H1 (cell line): ENCODE measurements at regions not wholly inside any gene's neighbourhood (a gene's known extent, or its start where the extent isn't known, plus 50 kb on each side); places are given as distances from the start of the nearest gene placed in this dataset.

Experiments used
- CTCF ChIA-PET: fragments of 300-600 bp; sonication (Branson Sonifier 250); formaldehyde crosslinking; loops from one replicate; lab custom pipeline; 2021; ENCODE audit not compliant: partially characterized antibody; lab: Charles Lee
- POLR2A ChIA-PET: fragments of 300-600 bp; sonication (Branson Sonifier 250); formaldehyde crosslinking; loops from one replicate; lab custom pipeline; 2021; ENCODE audit warnings: inconsistent platforms; ENCODE audit not compliant: partially characterized antibody; lab: Charles Lee
- DNase-seq, 2 experiments: peaks; one replicate each; pipeline versions ENCODE4 v3.0.0 to v3.0.0-alpha.2; 2010 to 2022; ENCODE audit warnings: low spot score in 2 of 2, low read depth in 1 of 2, mixed read lengths in 1 of 2
- FAIRE-seq: peaks from 2 replicates; lab custom pipeline; 2011; peaks lifted over from hg19 to GRCh38; lab: Jason Lieb, UNC
- H2AFZ ChIP-seq: 2 replicates; pipeline ENCODE4 v1.8.1; 2012; ENCODE audit warnings: low read length, inconsistent platforms
- H2AK5ac ChIP-seq: 2 replicates; pipeline ENCODE4 v1.6.1; 2013; ENCODE audit warnings: low read depth, low read length
- H2BK120ac ChIP-seq: replicated peaks from 2 replicates; pipeline ENCODE3; 2013; ENCODE audit warnings: low read depth, low read length, inconsistent platforms
- H2BK12ac ChIP-seq: 2 replicates; pipeline ENCODE4 v1.6.1; 2013; ENCODE audit warnings: low read depth, low read length
- H2BK15ac ChIP-seq: 2 replicates; pipeline ENCODE4 v1.6.1; 2013; ENCODE audit warnings: low read length
- H2BK20ac ChIP-seq: 2 replicates; pipeline ENCODE4 v1.6.1; 2013; ENCODE audit warnings: low read length
- H2BK5ac ChIP-seq: 2 replicates; pipeline ENCODE4 v1.6.1; 2013; ENCODE audit warnings: low read depth, low read length
- H3K14ac ChIP-seq: 2 replicates; pipeline ENCODE4 v1.6.1; 2013; ENCODE audit warnings: inconsistent platforms; ENCODE audit not compliant: insufficient read length
- H3K18ac ChIP-seq: 2 replicates; pipeline ENCODE4 v1.6.1; 2013; ENCODE audit warnings: low read length; ENCODE audit errors: extremely low read depth
- H3K23ac ChIP-seq: 2 replicates; pipeline ENCODE4 v1.6.1; 2013; ENCODE audit warnings: inconsistent platforms; ENCODE audit not compliant: insufficient read length
- H3K23me2 ChIP-seq: 2 replicates; pipeline ENCODE4 v1.6.1; 2013; ENCODE audit warnings: low read depth, low read length
- H3K27ac ChIP-seq: 2 replicates; pipeline ENCODE4 v1.6.1; 2011; ENCODE audit warnings: low read depth, low read length, inconsistent platforms
- H3K27me3 ChIP-seq, 4 experiments: replicated peaks in 1 of 4; 1 replicate in 1 of 4; 2 replicates in 3 of 4; pipeline versions ENCODE4 v1.6.1 to v1.8.1; 2011 to 2013; ENCODE audit warnings: low read length in 3 of 4, mild to moderate bottlenecking in 3 of 4, inconsistent platforms in 2 of 4, mixed read lengths in 2 of 4, moderate library complexity in 1 of 4; ENCODE audit not compliant: control insufficient read depth in 3 of 4, insufficient read depth in 3 of 4; ENCODE audit errors: extremely low read depth in 1 of 4
- H3K36me3 ChIP-seq, 4 experiments: 2 replicates each; pipeline versions ENCODE4 v1.6.1 to v1.8.1; 2011 to 2013; ENCODE audit warnings: mild to moderate bottlenecking in 4 of 4, low read length in 3 of 4, moderate library complexity in 2 of 4, control low read depth in 1 of 4, inconsistent platforms in 1 of 4; ENCODE audit not compliant: insufficient read depth in 4 of 4, control insufficient read depth in 2 of 4
- H3K4ac ChIP-seq: replicated peaks from 2 replicates; pipeline ENCODE3; 2013; ENCODE audit warnings: low read length, low read depth, mixed read lengths, inconsistent platforms; ENCODE audit not compliant: insufficient read length
- H3K4me1 ChIP-seq, 4 experiments: replicated peaks in 1 of 4; 1 replicate in 1 of 4; 2 replicates in 3 of 4; pipeline versions ENCODE4 v1.6.1 to v1.8.1; 2011 to 2013; ENCODE audit warnings: low read length in 3 of 4, inconsistent platforms in 2 of 4, mixed read lengths in 1 of 4; ENCODE audit not compliant: insufficient read depth in 4 of 4, control insufficient read depth in 3 of 4
- H3K4me2 ChIP-seq, 2 experiments: 2 replicates each; pipeline versions ENCODE4 v1.6.1 to v1.8.1; 2011 to 2013; ENCODE audit warnings: low read depth in 2 of 2, low read length in 2 of 2, control low read depth in 1 of 2, inconsistent platforms in 1 of 2, mild to moderate bottlenecking in 1 of 2; ENCODE audit not compliant: insufficient read depth in 1 of 2
- H3K4me3 ChIP-seq, 4 experiments: fragments of 200-600, 300-600 bp in 1 of 4; sonication (generic), shearing (Covaris generic), sonication (Bioruptor Twin) in 1 of 4; 2 replicates each; pipeline versions ENCODE4 v1.5.1 to v1.8.1; 2011 to 2016; ENCODE audit warnings: low read length in 4 of 4, low read depth in 3 of 4, control low read depth in 2 of 4, inconsistent platforms in 2 of 4, mild to moderate bottlenecking in 2 of 4, mixed read lengths in 1 of 4, moderate library complexity in 1 of 4; ENCODE audit not compliant: insufficient read depth in 2 of 4; ENCODE audit errors: extremely low read depth in 1 of 4
- H3K56ac ChIP-seq: replicated peaks from 2 replicates; pipeline ENCODE3; 2013; ENCODE audit warnings: low read depth, mild to moderate bottlenecking, mixed read lengths, low read length, inconsistent platforms; ENCODE audit not compliant: insufficient read length
- H3K79me1 ChIP-seq: 2 replicates; pipeline ENCODE4 v1.6.1; 2013; ENCODE audit warnings: low read depth, low read length, control low read depth
- H3K79me2 ChIP-seq, 2 experiments: 2 replicates each; pipeline versions ENCODE4 v1.6.1 to v1.8.1; 2012 to 2013; ENCODE audit warnings: low read length in 2 of 2, mild to moderate bottlenecking in 2 of 2, inconsistent platforms in 1 of 2; ENCODE audit not compliant: insufficient read depth in 2 of 2, control insufficient read depth in 1 of 2
- H3K9ac ChIP-seq, 4 experiments: replicated peaks in 1 of 4; 1 replicate in 1 of 4; 2 replicates in 3 of 4; pipeline versions ENCODE4 v1.6.1 to v1.8.1; 2011 to 2013; ENCODE audit warnings: low read depth in 3 of 4, low read length in 3 of 4, control low read depth in 2 of 4, mild to moderate bottlenecking in 2 of 4, moderate library complexity in 2 of 4, inconsistent platforms in 1 of 4; ENCODE audit errors: extremely low read depth in 1 of 4
- H3K9me3 ChIP-seq, 2 experiments: 2 replicates each; pipeline versions ENCODE4 v1.6.1 to v1.8.1; 2012 to 2013; ENCODE audit warnings: mild to moderate bottlenecking in 2 of 2, moderate library complexity in 2 of 2, control low read depth in 1 of 2, inconsistent platforms in 1 of 2, low read depth in 1 of 2, low read length in 1 of 2, mixed read lengths in 1 of 2; ENCODE audit not compliant: insufficient read depth in 2 of 2
- H4K20me1 ChIP-seq, 2 experiments: replicated peaks in 1 of 2; 2 replicates each; pipeline versions ENCODE3 to v1.8.1; 2011 to 2013; ENCODE audit warnings: inconsistent platforms in 2 of 2, low read length in 2 of 2, mild to moderate bottlenecking in 1 of 2; ENCODE audit not compliant: insufficient read depth in 2 of 2, control insufficient read depth in 1 of 2
- H4K5ac ChIP-seq: 2 replicates; pipeline ENCODE4 v1.6.1; 2013; ENCODE audit warnings: low read length, low read depth, mixed read lengths, inconsistent platforms; ENCODE audit not compliant: insufficient read length
- H4K8ac ChIP-seq: 2 replicates; pipeline ENCODE4 v1.8.0; 2013; ENCODE audit warnings: mild to moderate bottlenecking, moderate library complexity, low read length, inconsistent platforms; ENCODE audit not compliant: insufficient read depth; ENCODE audit errors: extremely low read depth
- H4K91ac ChIP-seq: replicated peaks from 2 replicates; pipeline ENCODE3; 2013; ENCODE audit warnings: low read length, mixed read lengths, inconsistent platforms; ENCODE audit not compliant: insufficient read length
- CEBPB ChIP-seq: IDR thresholded peaks from 2 replicates; pipeline ENCODE4 v1.6.1; 2012; ENCODE audit warnings: low read depth, low read length
- MAFK ChIP-seq: IDR thresholded peaks from 2 replicates; pipeline ENCODE4 v1.6.1; 2012; ENCODE audit warnings: low read depth, mild to moderate bottlenecking, improper control_type of control experiment, low read length
- NANOG ChIP-seq: IDR thresholded peaks from 2 replicates; pipeline ENCODE4 v1.6.1; 2011; ENCODE audit warnings: low read length, low read depth, mild to moderate bottlenecking, inconsistent platforms; ENCODE audit not compliant: insufficient read depth, poor library complexity, severe bottlenecking
- POU5F1 ChIP-seq: IDR thresholded peaks from 2 replicates; pipeline ENCODE4 v1.6.1; 2011; ENCODE audit warnings: low read depth, mild to moderate bottlenecking, low read length, moderate library complexity
- WGBS, 2 experiments: shearing (Covaris generic) in 1 of 2; methylation state at CpG; one replicate each; pipeline versions ENCODE4 v1.1.6 to v1.1.7; 2013 to 2015; ENCODE audit warnings: low lambda C conversion rate in 2 of 2, mixed read lengths in 2 of 2, inconsistent platforms in 1 of 2, low coverage in 1 of 2, missing lambda C conversion rate in 1 of 2; ENCODE audit not compliant: insufficient replicate concordance in 2 of 2, insufficient coverage in 1 of 2, insufficient read length in 1 of 2; ENCODE audit errors: extremely low coverage in 1 of 2, missing lambda C conversion rate in 1 of 2; 5-methylcytosine and 5-hydroxymethylcytosine counted together

GRCh38 chr16:59356144-59356543 lies 622.0 kb upstream of the GOT2 start:
- no peak overlapping the region for H2BK20ac ChIP-seq
- FAIRE-seq (no peak), DNase-seq (no peak)
- H2BK120ac ChIP-seq: no peak overlapping the region
- H2BK15ac ChIP-seq: no peak overlapping the region
- H3K4ac ChIP-seq: no peak overlapping the region
- WGBS, 2 experiments: 79% methylated on average over 5 of the region's 5 CpGs; no CpG with 5 or more reads in 1 of the 2 experiments
- no peak overlapping the region for H3K9ac ChIP-seq
- H3K9me3 ChIP-seq: no peaks in the 10 kb centered on the region
- no peak overlapping the region for H2AK5ac ChIP-seq
- H3K4me2 ChIP-seq: no peak overlapping the region
- H3K27ac ChIP-seq: no peak overlapping the region
- H3K36me3 ChIP-seq: no peaks in the 10 kb centered on the region
- no peaks in the 10 kb centered on the region; a peak in 1 of 7 replicates for H3K27me3 ChIP-seq
- no peak overlapping the region for H3K14ac ChIP-seq
- H3K79me1 ChIP-seq: no peaks in the 10 kb centered on the region
- no peaks in the 10 kb centered on the region for H3K79me2 ChIP-seq
- no peak overlapping the region for H4K8ac ChIP-seq
- H3K23ac ChIP-seq: no peak overlapping the region
- H3K4me3 ChIP-seq: no peak overlapping the region
- H4K5ac ChIP-seq: no peak overlapping the region
- H3K4me1 ChIP-seq: peaks cover 0 to 9% (median 2%) of the 10 kb centered on the region in 4 experiments; a peak in 3 of 7 replicates
- no peak overlapping the region for H3K18ac ChIP-seq
- H2BK5ac ChIP-seq: no peak overlapping the region
- TF ChIP-seq NANOG (no peak), MAFK (no peak), CEBPB (no peak), POU5F1 (no peak)
- CTCF ChIA-PET: no interaction called here
- no peak overlapping the region for H3K56ac ChIP-seq
- no peak overlapping the region for H4K91ac ChIP-seq
- no peaks in the 10 kb centered on the region for H3K23me2 ChIP-seq
- H2BK12ac ChIP-seq: no peak overlapping the region
- POLR2A ChIA-PET: no interaction called here
- no peak overlapping the region for H2AFZ ChIP-seq
- H4K20me1 ChIP-seq: no peaks in the 10 kb centered on the region
